ENCODE measurements at regions not wholly inside any gene's neighbourhood (a gene's known extent, or its start where the extent isn't known, plus 50 kb on each side); places are given as distances from the start of the nearest gene placed in this dataset.
"Not testable (repeated sequence)": the region's sequence is repeated elsewhere in the genome, so short reads cannot be mapped to it uniquely, and the experiment has no call there.

DNA sequence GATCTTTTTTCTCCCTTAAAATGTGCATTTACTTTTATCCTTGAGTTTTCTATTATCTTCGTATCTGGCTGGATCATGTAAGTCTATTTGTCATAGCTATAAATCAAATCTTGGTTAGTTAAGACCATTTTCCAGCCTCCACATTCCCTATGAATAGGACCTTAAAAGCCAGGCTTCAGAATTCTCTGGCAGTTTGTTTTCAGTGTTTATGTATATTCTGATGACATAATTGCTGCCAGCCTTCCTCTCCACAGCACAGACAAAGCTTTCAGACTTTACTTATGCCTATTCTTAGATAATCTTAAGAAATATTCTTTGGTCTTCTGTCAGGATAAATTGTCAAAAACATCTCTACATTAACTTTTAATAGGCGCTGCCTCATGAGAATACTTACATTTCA, 870.8 kb upstream of the SPRY2 start:
- Mint-ChIP-seq H3K36me3 (no peaks in the 10 kb centered on the region), H3K27ac (no peak overlapping the region), H3K9me3 (peaks cover 5 to 25% (median 13%) of the 10 kb centered on the region in 6 donors), H3K4me1 (no peaks in the 10 kb centered on the region), H3K4me3 (no peak overlapping the region), H3K27me3 (ENCODE audit: low read depth in 3 of 3) (peaks cover 0 to 4% (median 0%) of the 10 kb centered on the region in 3 donors)
- DNase-seq: no peak

DNA sequence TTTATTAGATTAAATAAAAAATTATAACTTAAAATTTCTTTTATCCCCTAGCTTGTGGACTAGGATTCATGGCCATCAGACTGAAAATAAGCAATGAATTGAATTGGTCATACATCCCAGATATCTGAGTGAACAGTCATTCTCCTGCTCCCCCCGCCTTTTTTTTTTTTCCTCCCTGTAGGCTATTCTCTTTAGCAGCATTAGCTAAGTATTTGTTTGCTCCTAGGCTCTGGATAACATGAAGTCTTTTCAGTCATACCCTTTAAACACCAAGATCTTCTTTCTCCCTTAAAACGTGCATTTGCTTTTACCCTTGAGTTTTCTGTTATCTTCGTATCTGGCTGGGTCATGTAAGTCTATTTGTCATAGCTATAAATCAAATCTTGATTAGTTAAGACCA, 866.7 kb upstream of the SPRY2 start:
- no peak for DNase-seq
- no peaks in the 10 kb centered on the region for H3K27me3 Mint-ChIP-seq (ENCODE audit: low read depth in 3 of 3)
- no peaks in the 10 kb centered on the region for H3K36me3 Mint-ChIP-seq
- H3K27ac Mint-ChIP-seq: no peak overlapping the region
- no peak overlapping the region for H3K4me3 Mint-ChIP-seq
- H3K9me3 Mint-ChIP-seq: peaks cover 2 to 18% (median 11%) of the 10 kb centered on the region in 6 donors
- no peaks in the 10 kb centered on the region for H3K4me1 Mint-ChIP-seq

DNA sequence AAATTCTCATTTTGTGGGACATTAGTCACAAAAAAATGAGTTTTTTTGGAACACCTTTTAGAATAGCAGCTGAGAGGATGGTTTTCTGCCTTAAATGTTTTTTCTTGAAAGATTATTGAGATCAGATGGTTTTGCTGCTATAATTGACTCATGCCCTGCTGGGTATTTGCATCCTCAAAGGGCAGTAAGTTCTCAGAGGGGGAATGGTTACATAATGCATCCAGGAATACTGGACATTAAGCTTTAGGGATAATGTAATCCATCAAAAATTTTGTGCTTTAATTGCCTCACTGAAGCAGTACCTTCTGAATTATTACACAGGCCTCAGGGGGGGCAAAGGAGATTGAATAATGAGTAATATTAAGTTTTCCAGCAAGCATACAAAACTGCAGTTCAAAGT, 866.3 kb upstream of the SPRY2 start:
- Mint-ChIP-seq H3K36me3 (no peaks in the 10 kb centered on the region), H3K4me3 (no peak overlapping the region), H3K27ac (no peak overlapping the region), H3K9me3 (peaks cover 2 to 22% (median 11%) of the 10 kb centered on the region in 6 donors), H3K4me1 (no peaks in the 10 kb centered on the region), H3K27me3 (ENCODE audit: low read depth in 3 of 3) (no peaks in the 10 kb centered on the region)
- DNase-seq: no peak

DNA sequence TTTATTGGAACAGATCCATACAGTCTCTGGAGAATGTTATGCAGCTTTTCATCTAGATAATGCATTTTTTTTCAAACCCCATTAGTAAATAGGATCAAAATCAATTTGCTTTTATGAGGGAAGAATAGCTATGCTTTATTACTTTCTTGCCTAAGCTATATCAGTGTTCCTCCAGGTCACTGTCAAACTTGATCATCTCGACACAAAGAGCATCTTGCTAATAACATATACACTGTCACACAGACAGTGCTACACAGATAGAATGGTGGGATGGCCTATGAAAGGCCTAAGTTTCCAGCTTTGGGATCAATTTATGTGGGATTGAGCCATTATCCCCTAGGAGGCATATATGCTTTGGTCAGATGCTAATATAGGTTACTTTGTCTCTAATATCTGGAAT, 862.9 kb upstream of the SPRY2 start:
- DNase-seq: no peak
- no peak overlapping the region for H3K27ac Mint-ChIP-seq
- no peaks in the 10 kb centered on the region for H3K4me1 Mint-ChIP-seq
- no peaks in the 10 kb centered on the region for H3K36me3 Mint-ChIP-seq
- peaks cover 0 to 18% (median 5%) of the 10 kb centered on the region in 6 donors for H3K9me3 Mint-ChIP-seq
- no peak overlapping the region for H3K4me3 Mint-ChIP-seq
- no peaks in the 10 kb centered on the region for H3K27me3 Mint-ChIP-seq (ENCODE audit: low read depth in 3 of 3)

DNA sequence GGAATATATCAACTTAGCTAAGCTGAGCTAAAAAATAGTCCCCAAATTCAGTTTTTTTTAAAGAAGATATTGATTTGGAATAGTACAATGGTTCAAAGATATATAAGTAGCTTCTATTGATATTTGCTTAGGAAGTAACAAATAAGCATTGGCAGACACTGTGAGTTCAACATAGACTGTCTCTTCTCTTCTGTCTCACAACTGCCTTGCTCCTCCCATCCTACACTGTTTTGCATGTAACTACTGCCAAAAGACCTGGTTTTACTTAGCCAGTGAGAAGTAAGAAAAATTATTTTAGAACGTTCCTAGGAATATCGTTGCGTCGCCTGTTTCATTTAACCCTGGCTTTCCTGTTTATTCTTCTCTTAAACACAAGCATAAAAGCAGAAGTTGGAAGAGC, 859.0 kb upstream of the SPRY2 start:
- no peak for DNase-seq
- H3K4me3 Mint-ChIP-seq: no peak overlapping the region
- no peaks in the 10 kb centered on the region for H3K4me1 Mint-ChIP-seq
- H3K27me3 Mint-ChIP-seq (ENCODE audit: low read depth in 3 of 3): no peaks in the 10 kb centered on the region
- peaks cover 0 to 24% (median 3%) of the 10 kb centered on the region in 6 donors for H3K9me3 Mint-ChIP-seq
- no peak overlapping the region for H3K27ac Mint-ChIP-seq
- no peaks in the 10 kb centered on the region for H3K36me3 Mint-ChIP-seq

DNA sequence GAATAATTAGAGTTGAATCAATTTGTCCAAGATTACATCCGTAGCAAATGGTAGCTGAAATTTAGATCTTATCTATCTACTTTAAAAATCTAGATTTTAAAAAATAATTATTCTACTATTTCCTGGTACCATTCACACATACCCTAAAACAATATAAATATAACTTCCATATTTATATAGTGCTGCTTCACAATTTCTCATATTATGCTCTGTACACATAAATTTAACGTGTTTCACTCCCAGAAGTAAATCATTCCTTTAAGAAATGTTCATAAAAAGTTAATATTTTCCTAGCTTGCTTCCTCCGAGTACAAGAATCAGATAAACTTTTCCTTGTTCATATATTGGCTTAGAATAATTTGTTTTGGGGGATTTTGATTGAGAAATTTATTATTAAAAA, 857.0 kb upstream of the SPRY2 start:
- Mint-ChIP-seq H3K27me3 (ENCODE audit: low read depth in 3 of 3) (peaks cover 0 to 2% (median 0%) of the 10 kb centered on the region in 3 donors), H3K4me3 (no peak overlapping the region), H3K9me3 (peaks cover 2 to 36% (median 8%) of the 10 kb centered on the region in 6 donors), H3K27ac (no peak overlapping the region), H3K4me1 (no peaks in the 10 kb centered on the region), H3K36me3 (no peaks in the 10 kb centered on the region)
- no peak for DNase-seq

DNA sequence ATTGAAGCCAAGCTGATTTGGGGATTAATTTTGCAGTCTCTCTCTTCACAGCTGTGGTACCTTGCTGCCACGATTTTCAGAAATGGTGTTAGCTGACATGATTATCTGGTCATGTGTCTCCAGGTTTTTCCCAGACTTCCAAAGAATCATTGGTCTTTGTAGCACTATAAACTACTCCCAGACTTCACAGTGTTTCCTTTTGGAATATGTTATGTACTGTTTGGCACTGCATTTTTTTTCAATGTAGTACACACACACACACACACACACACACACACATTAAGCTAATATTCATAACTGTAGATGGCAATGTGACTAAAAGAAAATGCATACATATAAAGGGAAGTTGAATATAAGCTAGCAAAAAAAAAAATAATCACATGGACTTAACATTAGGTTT, 856.6 kb upstream of the SPRY2 start:
- Mint-ChIP-seq H3K27me3 (ENCODE audit: low read depth in 3 of 3) (peaks cover 0 to 2% (median 0%) of the 10 kb centered on the region in 3 donors), H3K4me3 (no peak overlapping the region), H3K27ac (no peak overlapping the region), H3K36me3 (no peaks in the 10 kb centered on the region), H3K4me1 (no peaks in the 10 kb centered on the region), H3K9me3 (peaks cover 2 to 39% (median 8%) of the 10 kb centered on the region in 6 donors)
- no peak for DNase-seq

DNA sequence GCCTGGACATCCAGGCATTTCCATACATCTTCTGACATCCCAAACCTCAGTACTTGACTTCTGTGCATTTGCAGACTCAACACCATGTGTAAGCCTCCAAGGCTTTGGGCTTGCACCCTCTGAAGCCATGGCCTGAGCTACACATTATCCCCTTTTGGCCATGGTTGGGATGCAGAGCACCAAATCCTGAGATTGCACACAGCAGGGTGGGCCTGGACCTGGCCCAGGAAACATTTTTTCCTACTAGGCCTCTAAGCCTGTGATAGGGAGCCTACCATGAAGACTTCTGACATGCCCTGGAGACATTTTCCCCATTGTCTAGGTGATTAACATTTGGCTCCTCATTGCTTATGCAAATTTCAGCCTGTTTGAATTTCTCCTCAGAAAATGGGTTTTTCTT, 853.4 kb upstream of the SPRY2 start:
- Mint-ChIP-seq H3K4me1 (no peaks in the 10 kb centered on the region), H3K36me3 (no peaks in the 10 kb centered on the region), H3K27me3 (ENCODE audit: low read depth in 3 of 3) (peaks cover 0 to 2% (median 0%) of the 10 kb centered on the region in 3 donors), H3K4me3 (no peak overlapping the region), H3K9me3 (peaks cover 2 to 36% (median 9%) of the 10 kb centered on the region in 6 donors), H3K27ac (no peak overlapping the region)
- no peak for DNase-seq

DNA sequence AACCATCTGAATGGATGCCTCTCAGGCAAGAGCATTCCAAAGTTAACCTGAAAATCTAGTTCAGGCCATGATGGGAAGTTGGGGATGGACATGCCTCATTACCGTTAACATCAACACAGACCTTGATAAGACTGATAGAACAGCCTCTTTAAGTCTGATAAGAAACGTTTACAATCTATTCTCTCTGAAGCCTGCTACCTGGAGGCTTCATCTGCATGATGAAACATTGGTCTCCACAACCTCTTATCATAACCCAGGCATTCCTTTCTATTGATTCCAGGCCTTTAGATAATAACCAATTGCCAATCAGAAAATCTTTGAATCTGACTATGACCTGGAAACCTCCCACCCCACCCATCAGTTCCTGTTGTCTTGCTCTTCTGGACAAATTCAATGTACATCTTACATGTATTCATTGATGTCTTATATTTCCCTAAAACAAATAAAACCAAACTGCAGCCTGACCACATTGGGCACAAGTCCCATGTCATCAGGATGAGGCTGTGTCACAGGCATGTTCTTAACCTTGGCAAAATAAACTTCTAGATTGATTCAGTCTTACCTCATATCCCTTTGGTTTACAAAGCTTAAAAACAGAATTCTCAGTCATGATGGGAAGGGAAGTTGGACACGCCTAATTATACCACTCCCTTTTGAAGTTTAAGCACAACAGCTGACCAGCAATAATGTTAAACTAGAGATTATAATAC, 843.8 kb upstream of the SPRY2 start:
- Mint-ChIP-seq H3K27me3 (ENCODE audit: low read depth in 3 of 3) (no peaks in the 10 kb centered on the region), H3K4me3 (no peak overlapping the region), H3K9me3 (peaks cover 0 to 28% (median 8%) of the 10 kb centered on the region in 6 donors), H3K4me1 (no peaks in the 10 kb centered on the region), H3K27ac (no peak overlapping the region), H3K36me3 (no peaks in the 10 kb centered on the region)
- DNase-seq: no peak

DNA sequence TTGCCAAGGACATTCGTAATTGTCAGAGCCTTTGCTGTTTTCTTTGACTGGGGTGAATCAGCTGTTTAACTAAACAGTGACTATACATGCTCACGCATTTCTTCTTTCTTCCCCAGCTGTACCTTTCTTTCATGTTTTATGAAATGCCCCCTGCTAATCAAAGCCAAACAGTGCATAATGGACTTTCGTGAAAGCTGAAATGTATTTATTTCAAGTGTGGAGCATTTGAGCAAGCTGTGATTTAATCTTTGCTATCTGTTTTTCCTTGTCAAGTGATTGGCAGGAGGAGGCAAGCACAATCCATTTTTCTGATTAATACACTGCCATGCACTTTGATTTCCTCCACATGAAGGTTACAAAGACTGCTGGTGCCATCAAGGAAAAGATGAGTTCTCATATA, 831.7 kb upstream of the SPRY2 start:
- Mint-ChIP-seq H3K9me3 (peaks cover 0 to 3% (median 0%) of the 10 kb centered on the region in 6 donors), H3K36me3 (no peaks in the 10 kb centered on the region), H3K27me3 (ENCODE audit: low read depth in 3 of 3) (peaks cover 0 to 4% (median 2%) of the 10 kb centered on the region in 3 donors), H3K4me3 (no peak overlapping the region), H3K27ac (no peak overlapping the region), H3K4me1 (no peaks in the 10 kb centered on the region)
- DNase-seq: no peak

DNA sequence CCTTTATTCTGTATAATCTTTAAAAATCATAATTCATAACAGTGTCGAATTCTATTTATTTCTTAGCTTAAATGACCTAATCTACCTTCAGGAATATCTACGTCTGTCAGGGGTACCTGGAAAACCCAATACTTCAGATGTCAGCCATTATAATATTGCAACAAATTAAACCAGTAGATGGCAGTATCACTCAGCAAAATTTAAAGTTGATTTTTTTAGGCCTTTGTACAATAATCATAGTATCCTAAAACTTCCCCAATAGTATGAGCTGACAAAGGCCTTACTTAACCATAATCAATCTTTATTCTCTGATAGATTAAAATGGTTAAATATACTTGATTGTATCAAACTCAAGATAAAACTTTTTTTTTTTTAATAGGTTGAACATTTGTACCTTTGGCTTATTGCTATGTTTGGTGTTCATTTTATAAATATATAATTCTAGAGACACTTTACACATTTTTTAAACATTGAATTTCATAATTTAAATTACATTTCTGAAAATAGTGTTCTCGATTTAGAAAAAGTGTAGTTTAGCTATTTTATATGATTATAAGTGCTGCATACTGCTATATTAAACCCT, 830.2 kb upstream of the SPRY2 start:
- Mint-ChIP-seq H3K27ac (no peak overlapping the region), H3K4me3 (no peak overlapping the region), H3K27me3 (ENCODE audit: low read depth in 3 of 3) (peaks cover 0 to 4% (median 2%) of the 10 kb centered on the region in 3 donors), H3K36me3 (no peaks in the 10 kb centered on the region), H3K4me1 (no peaks in the 10 kb centered on the region), H3K9me3 (peaks cover 0 to 4% (median 0%) of the 10 kb centered on the region in 6 donors)
- no peak for DNase-seq

DNA sequence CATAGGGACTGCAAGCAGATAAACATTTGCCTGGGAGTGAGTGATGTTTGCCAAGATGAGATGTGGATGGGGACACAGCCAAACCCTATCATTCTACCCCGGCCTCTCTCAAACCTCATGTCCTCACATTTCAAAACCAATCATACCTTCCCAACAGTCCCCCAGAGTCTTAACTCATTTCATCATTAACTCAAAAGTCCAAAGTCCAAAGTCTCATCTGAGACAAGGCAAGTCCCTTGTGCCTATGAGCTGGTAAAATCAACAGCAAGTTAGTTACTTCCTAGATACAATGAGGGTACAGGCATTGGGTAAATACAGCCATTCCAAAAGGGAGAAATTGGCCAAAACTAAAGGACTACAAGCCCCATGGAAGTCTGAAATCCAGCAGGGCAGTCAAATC, 822.9 kb upstream of the SPRY2 start:
- not testable (repeated sequence) for H3K4me3 Mint-ChIP-seq; H3K4me1 Mint-ChIP-seq; DNase-seq; H3K27me3 Mint-ChIP-seq (ENCODE audit: low read depth in 3 of 3); H3K27ac Mint-ChIP-seq; H3K36me3 Mint-ChIP-seq
- peaks cover 0 to 12% (median 6%) of the 10 kb centered on the region in 6 donors for H3K9me3 Mint-ChIP-seq

DNA sequence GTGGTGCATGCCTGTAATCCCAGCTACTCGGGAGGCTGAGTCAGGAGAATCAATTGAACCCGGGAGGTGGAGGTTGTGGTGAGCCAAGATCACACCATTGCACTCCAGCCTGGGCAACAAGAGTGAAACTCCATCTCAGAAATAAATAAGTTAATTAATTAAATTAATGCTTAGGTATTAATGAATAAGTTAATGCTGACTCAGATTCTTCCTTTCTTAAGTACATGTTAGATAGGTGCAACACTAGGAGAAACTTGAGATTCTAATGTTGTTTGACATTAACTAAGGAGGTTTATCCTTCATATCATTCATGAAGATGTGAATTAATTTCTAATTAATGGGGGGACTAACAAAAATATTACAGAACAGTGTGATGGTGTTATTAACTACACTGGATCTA, 812.6 kb upstream of the SPRY2 start:
- peaks cover 0 to 9% (median 4%) of the 10 kb centered on the region in 6 donors for H3K9me3 Mint-ChIP-seq
- H3K4me3 Mint-ChIP-seq: no peak overlapping the region
- H3K27ac Mint-ChIP-seq: no peak overlapping the region
- no peak for DNase-seq
- no peaks in the 10 kb centered on the region for H3K36me3 Mint-ChIP-seq
- peaks cover 0 to 2% (median 0%) of the 10 kb centered on the region in 3 donors for H3K27me3 Mint-ChIP-seq (ENCODE audit: low read depth in 3 of 3)
- no peaks in the 10 kb centered on the region for H3K4me1 Mint-ChIP-seq

DNA sequence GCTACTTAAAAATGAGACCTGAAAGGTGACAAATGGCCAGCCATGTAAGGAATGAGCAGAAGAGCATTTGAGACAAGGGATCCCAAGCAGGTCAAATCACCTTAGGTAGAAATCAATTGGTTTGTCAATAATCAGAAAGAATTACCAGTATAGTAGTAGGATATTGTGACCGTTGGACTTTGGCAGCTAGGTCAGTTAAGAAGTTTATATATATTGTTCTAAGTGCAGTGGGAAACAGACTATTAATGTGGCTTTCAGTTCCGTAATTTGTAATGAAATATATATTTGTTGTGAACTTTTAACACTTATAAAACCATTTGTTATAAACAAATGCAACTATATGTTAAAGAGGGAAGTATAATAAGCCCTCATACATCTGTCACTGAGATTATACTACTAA, 807.9 kb upstream of the SPRY2 start:
- H3K4me1 Mint-ChIP-seq: no peaks in the 10 kb centered on the region
- no peak overlapping the region for H3K27ac Mint-ChIP-seq
- DNase-seq: no peak
- H3K9me3 Mint-ChIP-seq: peaks cover 0 to 13% (median 7%) of the 10 kb centered on the region in 6 donors
- H3K36me3 Mint-ChIP-seq: no peaks in the 10 kb centered on the region
- H3K4me3 Mint-ChIP-seq: no peak overlapping the region
- H3K27me3 Mint-ChIP-seq (ENCODE audit: low read depth in 3 of 3): no peaks in the 10 kb centered on the region

DNA sequence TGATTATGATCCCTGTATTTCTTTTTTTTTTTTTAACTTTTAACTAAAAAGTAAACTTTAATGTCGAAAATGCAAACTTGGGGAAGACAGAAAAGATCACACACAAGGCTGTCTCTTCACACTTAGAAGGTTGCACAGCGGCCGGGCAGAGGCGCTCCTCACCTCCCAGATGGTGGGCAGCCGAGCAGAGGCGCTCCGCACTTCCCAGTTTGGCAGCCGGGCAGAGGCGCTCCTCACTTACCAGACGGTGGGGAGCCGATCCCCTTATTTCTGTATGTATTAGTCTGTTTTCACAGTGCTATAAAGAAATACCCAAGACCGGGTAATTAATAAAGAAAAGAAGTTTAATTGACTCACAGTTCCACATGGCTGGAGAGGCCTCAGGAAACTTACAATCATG, 805.6 kb upstream of the SPRY2 start:
- H3K4me3 Mint-ChIP-seq; H3K4me1 Mint-ChIP-seq; DNase-seq; H3K36me3 Mint-ChIP-seq; H3K27ac Mint-ChIP-seq; H3K27me3 Mint-ChIP-seq (ENCODE audit: low read depth in 3 of 3): not testable (repeated sequence)
- peaks cover 0 to 14% (median 7%) of the 10 kb centered on the region in 6 donors for H3K9me3 Mint-ChIP-seq

All from immature natural killer cell (primary cell).